NCI-H1694 treated with DMSO at 0.1 percent for 48 hours (cell line): ENCODE measurements at regions not wholly inside any gene's neighbourhood (a gene's known extent, or its start where the extent isn't known, plus 50 kb on each side); places are given as distances from the start of the nearest gene placed in this dataset.
A peak's percentile ranks its signal among the peaks of the same experiment; 100 is the strongest.

Source experiments
- DNase-seq: peaks from one replicate; lab custom pipeline; 2025; lab: John Stamatoyannopoulos, UW

DNA sequence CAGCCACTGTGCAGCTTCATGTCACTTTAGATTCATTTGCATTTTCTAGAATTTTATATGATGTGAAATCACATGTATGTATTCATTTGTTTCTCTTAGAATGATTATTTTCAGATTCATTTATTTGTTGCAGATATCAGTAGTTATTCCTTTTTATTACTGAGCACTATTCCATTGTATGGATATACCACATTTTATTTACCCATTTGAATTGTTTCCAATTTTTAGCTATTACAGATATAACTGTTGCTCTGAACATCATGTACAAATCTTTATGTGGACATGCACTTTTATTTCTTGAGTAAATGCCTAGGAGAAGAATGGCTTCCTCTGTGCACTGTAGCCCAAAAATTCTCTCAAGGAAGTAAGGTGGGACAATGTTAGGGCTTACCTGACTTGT, 767.8 kb upstream of the FANCL start:
- DNase-seq: no peak

DNA sequence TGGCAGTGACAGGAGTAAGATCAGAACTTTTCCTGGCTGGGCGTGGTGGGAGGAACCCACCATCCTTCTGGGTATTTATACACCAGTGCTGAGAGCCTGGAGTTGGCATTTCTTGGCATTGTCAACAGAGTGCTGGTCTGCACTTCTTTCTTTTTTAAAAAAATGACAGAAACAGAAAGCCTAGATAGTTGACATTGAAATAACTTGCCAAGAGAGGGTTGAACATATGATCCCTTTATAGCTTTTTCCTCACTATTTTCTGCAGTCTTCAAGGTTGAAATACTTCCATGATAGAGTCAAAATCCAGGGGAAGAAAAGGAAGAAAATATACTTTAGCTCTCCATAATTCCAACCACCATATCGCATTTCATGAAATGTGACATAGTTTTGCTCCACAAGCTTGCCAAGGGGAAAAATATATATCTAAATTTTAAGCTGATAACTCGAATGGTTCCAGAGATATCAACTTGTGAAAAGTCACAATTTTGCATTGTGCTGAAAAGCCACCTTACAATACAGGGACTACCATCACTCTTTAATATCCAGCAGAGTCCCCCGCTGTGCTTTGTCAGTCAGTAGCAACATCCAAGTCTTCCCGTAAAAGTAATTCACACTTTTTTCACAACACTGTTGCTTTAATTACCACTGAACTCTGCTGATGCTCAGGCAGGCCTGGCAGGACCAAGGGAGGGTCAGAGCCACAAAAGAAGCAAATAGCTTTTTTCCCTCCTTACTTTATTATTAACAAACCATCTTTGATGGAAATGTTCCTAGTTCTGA, 764.9 kb upstream of the FANCL start:
- no peak for DNase-seq

DNA sequence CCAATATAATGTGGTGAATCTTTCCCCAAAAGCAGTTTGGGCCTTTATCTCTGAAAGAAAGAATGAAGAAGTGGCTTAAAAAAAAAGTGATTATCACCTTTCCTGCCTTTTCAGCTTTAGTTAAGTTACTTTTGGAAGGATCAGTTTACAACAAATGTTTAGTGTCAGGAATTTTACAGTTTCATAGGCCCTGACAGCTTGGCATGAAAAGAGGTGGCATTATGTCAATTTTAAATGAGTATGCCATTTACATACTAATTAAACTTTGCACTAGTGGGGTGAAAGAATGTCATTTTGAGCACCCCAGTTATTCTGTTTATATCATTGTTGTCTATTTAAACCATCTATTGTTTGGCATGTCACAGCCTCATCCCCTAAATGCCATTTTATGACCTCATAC, 763.5 kb upstream of the FANCL start:
- peak; percentile 27 for DNase-seq

- no peak for DNase-seq
Measured at GRCh38 chr2:59000796-59001195, 759.7 kb upstream of the FANCL start.

- no peak for DNase-seq
Measured at GRCh38 chr2:58992062-58992706, 751.1 kb upstream of the FANCL start.

- DNase-seq: no peak
Measured at GRCh38 chr2:58991357-58991756, 750.2 kb upstream of the FANCL start.

DNA sequence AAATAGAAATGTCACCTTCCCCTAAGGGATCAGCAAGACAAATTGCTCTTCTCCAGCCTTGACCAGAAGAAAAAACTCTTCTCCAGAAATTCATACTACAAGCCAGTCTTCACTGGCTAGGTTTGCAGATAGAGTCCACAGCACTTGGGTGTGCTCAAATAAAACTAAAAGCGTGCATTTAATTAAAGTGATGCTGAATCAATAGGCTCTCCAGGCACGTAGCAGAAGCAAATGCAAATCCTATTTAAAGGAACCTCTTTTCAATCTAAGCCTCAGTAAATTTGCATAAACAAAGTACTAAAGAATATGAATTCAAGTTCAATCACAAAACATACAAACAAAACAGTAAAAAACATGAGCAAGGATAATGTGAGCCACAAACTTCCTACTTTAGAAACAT, 744.4 kb upstream of the FANCL start:
- no peak for DNase-seq

DNA sequence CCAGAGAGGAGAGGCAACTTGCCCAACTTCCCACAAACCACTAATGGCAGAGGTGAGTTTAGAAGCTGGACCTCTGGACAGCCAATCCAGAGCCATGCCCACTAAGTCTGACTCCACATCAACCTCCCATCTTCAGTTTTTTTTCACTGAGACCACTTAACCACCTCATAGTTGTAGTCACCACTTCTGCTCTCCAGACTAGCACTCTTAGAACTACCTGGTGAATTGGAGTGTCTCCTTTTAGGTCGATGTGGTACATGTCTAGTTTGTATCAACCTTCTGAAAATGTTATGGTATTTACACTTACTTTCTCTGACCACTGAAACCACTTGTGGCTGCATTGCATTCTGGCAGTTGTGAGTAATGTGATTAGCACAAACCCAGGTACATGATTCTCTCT, 743.6 kb upstream of the FANCL start:
- DNase-seq: no peak

- no peak for DNase-seq
Measured at GRCh38 chr2:58983111-58983510, 742.0 kb upstream of the FANCL start.

DNA sequence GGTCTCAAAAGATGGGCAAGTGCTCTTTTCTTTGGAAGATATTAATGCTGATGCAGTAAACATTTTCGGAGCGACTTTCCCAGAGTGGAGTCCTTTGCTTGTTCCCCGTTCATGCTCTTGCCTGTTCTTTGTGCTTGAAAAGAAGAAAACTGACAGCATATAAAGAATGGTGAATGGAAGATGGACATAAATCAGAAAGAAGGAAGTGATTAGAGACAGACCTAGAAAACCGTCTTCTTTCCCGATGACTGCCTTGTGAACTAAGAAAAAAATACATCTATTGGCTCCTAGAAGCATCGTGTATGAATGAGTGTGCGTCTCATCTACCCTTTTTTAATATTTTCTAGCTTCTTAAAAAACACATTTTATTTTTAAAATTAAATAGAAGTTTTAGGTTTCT, 740.1 kb upstream of the FANCL start:
- no peak for DNase-seq

DNA sequence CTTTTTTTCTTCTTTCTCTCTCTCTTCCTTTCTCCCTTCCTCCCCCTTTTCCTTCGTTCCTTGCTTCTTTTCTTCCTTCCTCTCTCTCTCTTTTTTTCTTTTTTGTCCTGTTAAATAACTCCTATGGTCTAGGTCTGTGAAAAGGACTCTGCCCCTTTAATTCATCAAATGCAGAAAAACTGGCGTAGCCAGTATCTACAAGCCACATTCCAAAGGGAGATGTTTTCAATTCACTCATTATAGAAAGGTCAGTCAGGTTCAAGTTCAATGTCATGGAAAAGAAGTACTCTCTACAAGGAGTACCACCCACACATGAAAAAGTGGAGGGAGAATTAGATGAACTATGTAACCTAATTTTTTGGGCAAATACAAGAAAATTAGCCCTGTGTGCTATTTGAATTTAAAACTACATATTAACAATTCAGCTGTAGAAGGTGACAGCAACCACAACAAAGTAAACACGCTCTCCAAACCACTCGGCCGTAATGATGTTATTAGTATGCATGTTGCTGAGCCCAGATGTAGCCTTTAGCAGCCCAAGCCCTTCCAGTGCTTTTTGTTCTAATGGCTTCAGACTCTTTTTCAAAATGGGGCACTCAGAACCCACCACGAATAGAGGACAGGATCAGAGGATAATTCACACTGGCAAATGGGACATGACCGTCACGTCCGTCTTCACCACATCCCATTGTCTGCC, 735.4 kb upstream of the FANCL start:
- peak; percentile 13 for DNase-seq

- no peak for DNase-seq
Measured at GRCh38 chr2:58974881-58975280, 733.8 kb upstream of the FANCL start.

GRCh38 chr2:58974426-58974825, 733.3 kb upstream of the FANCL start:
- no peak for DNase-seq

DNA sequence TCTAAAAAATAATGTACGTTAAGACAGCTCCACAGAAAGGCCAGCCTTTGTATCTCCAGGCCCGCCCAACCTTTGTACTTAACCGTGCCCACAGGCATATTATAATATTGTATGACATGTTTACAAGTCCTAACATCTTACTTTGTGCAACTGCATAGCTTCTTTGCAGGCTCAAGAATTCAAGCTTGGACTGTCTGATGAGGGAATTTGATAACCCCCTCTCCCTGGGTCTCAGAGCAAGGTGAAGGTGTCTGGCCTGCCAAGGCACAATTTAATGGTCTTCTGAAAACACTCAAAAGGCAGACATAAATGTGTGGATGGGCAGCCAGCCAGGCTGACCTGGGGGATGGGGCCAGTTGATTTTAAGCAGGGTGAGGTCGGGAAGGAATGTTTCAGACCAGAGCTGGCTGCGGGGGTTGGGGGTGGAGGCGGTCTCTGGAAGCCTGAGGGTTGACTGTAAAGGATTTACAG, 732.7 kb upstream of the FANCL start:
- no peak for DNase-seq

- DNase-seq: no peak
Measured at GRCh38 chr2:58972737-58973136, 731.6 kb upstream of the FANCL start.

DNA sequence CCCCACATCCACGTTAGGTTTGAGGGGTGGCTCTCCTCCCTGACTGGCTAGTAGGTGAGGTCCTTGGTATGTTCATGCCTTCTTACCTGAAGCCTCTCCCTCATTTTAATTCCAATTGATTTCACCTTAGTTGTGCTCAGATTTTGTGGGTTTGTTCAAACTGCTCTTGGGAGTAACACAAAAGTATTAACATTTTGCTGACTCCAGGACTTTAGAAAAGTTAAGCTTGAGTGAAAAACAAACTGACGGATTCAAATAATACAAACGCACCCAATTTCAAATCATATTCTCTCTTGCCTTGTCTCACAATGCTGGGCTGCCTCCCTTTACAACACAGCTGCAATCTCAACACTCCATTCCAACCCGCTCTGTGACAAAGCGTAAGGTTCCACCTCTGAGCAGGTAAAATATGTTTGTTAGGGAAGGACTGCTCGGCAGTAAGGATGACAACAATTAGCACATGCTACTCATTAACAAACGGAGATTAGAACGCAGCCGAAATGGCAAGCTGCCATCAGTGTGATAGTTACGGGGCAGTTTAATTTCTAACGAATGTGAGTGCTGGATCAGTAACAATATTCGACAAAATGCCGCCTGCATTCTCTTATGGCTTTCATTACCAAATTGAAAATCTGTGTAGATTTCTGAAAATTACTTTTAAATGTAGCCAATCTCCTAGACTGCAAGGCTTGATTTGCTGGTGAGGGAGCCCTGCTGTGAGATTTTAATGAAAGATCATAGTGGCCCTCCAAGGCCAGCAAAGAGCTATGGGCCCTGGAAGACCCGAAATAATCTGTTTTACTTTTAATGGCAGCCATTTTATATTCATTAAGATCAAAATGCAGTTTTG, 730.6 kb upstream of the FANCL start:
- DNase-seq: no peak

- DNase-seq: no peak
Measured at GRCh38 chr2:58970365-58970764, 729.2 kb upstream of the FANCL start.

GRCh38 chr2:58968885-58969284, 727.8 kb upstream of the FANCL start:
- no peak for DNase-seq

- DNase-seq: no peak
Measured at GRCh38 chr2:58967736-58968135, 726.6 kb upstream of the FANCL start.

- peak; percentile 29 for DNase-seq
Measured at GRCh38 chr2:58965602-58966001, 724.5 kb upstream of the FANCL start.

GRCh38 chr2:58959996-58960395, 718.9 kb upstream of the FANCL start:
- DNase-seq: no peak

DNA sequence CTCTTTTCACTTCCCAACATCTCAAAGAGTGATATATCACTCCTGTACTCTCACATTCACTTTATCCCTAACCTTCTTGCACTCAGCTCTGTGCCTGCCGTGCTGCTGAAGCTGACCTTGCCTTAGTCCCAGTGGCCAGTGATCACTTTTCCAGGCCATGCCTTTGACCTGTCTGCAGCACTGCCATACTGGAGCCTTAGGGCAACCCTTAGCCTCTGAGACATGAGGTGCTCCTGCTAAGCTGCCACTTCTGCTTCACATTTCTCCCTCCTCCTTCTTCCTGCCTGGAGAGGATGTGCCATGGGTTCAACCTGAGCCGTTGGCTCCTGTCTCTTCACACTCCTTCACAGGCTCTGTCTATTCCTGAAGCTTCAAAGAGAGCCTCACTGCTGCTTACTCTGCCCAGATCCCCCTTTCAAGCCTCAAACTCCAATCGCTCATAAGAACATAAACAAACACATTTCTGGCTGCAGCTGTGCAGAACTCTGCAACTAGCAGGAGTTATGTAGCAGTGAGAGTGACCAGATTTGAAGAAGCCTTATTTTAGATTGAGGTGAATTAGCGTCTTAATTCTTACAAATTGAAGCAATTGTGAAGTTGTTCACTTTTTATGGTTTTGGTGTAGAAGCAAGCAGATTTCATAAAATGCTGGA, 716.2 kb upstream of the FANCL start:
- no peak for DNase-seq
